ENCODE measurements at regions not wholly inside any gene's neighbourhood (a gene's known extent, or its start where the extent isn't known, plus 50 kb on each side); places are given as distances from the start of the nearest gene placed in this dataset.

GRCh38 chr15:75107908-75108838 is 84.8 kb downstream of the PPCDC start:
- peak overlapping the region; percentile 41; the same call in 1 of the 2 replicates for H3K4me2 ChIP-seq (ENCODE audit: low read depth, low read length)
- no peak overlapping the region; the same call in 1 of the 2 replicates for H3K9ac ChIP-seq (ENCODE audit: low read length)
- no peaks in the 10 kb centered on the region for H3K27me3 ChIP-seq (replicated peaks; ENCODE audit: insufficient read depth, low read length)
- peak overlapping the region; percentile 56; the same call in 1 of the 2 replicates for H3K27ac ChIP-seq (ENCODE audit: low read length)
- no peaks in the 10 kb centered on the region for H3K9me2 ChIP-seq (replicated peaks; ENCODE audit: insufficient read depth, low read length)
- H3F3A ChIP-seq (ENCODE audit: insufficient read depth, low read length): peaks cover 9% of the 10 kb centered on the region; the same call in 1 of the 2 replicates
- H4K20me1 ChIP-seq (ENCODE audit: insufficient read depth, low read length): no peaks in the 10 kb centered on the region
- H3K9me3 ChIP-seq (replicated peaks; ENCODE audit: insufficient read depth, low read length): no peaks in the 10 kb centered on the region
- H3K79me2 ChIP-seq (ENCODE audit: low read length): no peaks in the 10 kb centered on the region
- H3K36me3 ChIP-seq (replicated peaks; ENCODE audit: insufficient read depth, low read length): no peaks in the 10 kb centered on the region
- no peak overlapping the region for H3K4me3 ChIP-seq (ENCODE audit: low read length)
- TF ChIP-seq CTCF (IDR thresholded peaks at IDR 0.05; ENCODE audit: low read length): no peak
- TF ChIP-seq EZH2 (optimal IDR thresholded peaks at IDR 0.05; ENCODE audit: low read depth, low read length): no peak
- no peak for TF ChIP-seq EZH2phosphoT487 (IDR thresholded peaks at IDR 0.05; ENCODE audit: low read length)
- peak overlapping the region; percentile 12; the same call in 1 of the 2 replicates for H2AFZ ChIP-seq (ENCODE audit: low read length)
- DNase-seq: peak; percentile 69
- peaks cover 49% of the 10 kb centered on the region for H3K4me1 ChIP-seq (ENCODE audit: low read length)

DNA sequence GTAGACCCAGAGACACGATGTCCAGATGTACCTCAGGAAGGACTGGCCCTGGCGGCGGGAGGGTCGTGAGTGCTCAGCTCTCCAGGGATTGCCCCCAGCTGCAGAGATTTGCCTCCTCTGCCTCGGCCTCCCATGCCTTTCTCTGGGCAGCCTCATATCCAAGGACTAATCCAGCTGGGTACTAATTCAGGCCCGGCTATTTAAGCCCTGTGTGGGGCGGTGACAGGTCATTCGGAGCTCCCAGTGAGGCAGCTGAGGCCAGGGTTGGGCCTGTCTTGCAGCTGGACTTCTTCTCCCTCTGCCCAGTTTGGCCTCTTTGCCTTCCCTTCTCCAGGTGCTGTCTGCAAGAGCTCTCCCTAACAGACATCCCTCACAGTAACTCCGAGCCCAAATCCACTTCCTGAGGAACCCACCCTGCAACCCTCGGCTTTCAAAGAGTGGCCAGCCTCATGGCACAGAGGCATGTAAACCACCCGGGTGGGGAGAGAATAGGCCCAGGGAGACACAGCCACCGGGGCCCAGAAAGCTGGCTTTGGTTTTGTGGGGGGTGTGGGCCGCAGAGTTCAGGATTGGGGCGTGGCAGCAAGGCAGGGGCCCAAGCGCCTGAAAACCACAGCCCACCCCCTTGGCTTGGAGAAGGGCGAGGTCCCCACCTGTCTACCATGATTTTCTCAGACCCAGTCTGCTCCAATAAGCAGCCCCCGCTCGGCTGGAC is 85.8 kb downstream of the PPCDC start:
- Histone ChIP-seq H3K4me1 (ENCODE audit: low read length) (peaks cover 54% of the 10 kb centered on the region), H3K27ac (ENCODE audit: low read length) (peak overlapping the region; percentile 56; the same call in 1 of the 2 replicates), H3K9me2 (replicated peaks; ENCODE audit: insufficient read depth, low read length) (no peaks in the 10 kb centered on the region), H3F3A (ENCODE audit: insufficient read depth, low read length) (peaks cover 9% of the 10 kb centered on the region; the same call in 1 of the 2 replicates), H3K36me3 (replicated peaks; ENCODE audit: insufficient read depth, low read length) (no peaks in the 10 kb centered on the region), H3K4me3 (ENCODE audit: low read length) (no peak overlapping the region), H3K9ac (ENCODE audit: low read length) (no peak overlapping the region; the same call in 1 of the 2 replicates), H3K9me3 (replicated peaks; ENCODE audit: insufficient read depth, low read length) (no peaks in the 10 kb centered on the region), H3K27me3 (replicated peaks; ENCODE audit: insufficient read depth, low read length) (no peaks in the 10 kb centered on the region), H2AFZ (ENCODE audit: low read length) (0 out of 2 replicates have a peak overlapping the region, but pooled peaks have one; percentile 12), H3K79me2 (ENCODE audit: low read length) (no peaks in the 10 kb centered on the region), H4K20me1 (ENCODE audit: insufficient read depth, low read length) (no peaks in the 10 kb centered on the region), H3K4me2 (ENCODE audit: low read depth, low read length) (peak overlapping the region; percentile 41; the same call in 1 of the 2 replicates)
- TF ChIP-seq EZH2phosphoT487 (IDR thresholded peaks at IDR 0.05; ENCODE audit: low read length): no peak
- no peak for TF ChIP-seq CTCF (IDR thresholded peaks at IDR 0.05; ENCODE audit: low read length)
- TF ChIP-seq EZH2 (optimal IDR thresholded peaks at IDR 0.05; ENCODE audit: low read depth, low read length): no peak
- no peak for DNase-seq

DNA sequence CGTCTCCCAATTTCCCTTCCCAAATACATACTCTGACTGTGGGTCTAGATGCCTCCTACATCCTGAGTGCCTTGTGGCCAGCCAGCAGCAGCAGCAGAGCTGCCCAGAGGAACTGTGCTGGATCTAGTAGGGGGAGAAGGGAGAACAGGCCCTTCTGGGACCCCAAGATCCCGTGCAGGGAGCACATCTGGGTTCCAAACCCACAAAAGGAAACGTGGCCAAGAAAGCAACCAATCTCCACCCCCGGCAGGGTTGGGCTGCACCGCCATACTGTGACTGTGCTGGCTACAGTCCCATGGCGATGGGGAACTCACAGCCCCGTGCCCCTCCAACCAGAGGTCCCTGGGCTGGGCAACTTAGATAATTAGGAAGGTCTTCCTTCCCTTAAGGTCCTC is 86.3 kb downstream of the PPCDC start:
- Histone ChIP-seq H2AFZ (ENCODE audit: low read length) (no peak overlapping the region), H3K36me3 (replicated peaks; ENCODE audit: insufficient read depth, low read length) (no peaks in the 10 kb centered on the region), H3F3A (ENCODE audit: insufficient read depth, low read length) (peaks cover 9% of the 10 kb centered on the region; the same call in 1 of the 2 replicates), H3K27me3 (replicated peaks; ENCODE audit: insufficient read depth, low read length) (no peaks in the 10 kb centered on the region), H3K79me2 (ENCODE audit: low read length) (no peaks in the 10 kb centered on the region), H3K4me2 (ENCODE audit: low read depth, low read length) (no peak overlapping the region), H3K4me3 (ENCODE audit: low read length) (no peak overlapping the region), H3K9me3 (replicated peaks; ENCODE audit: insufficient read depth, low read length) (no peaks in the 10 kb centered on the region), H3K9ac (ENCODE audit: low read length) (no peak overlapping the region), H3K9me2 (replicated peaks; ENCODE audit: insufficient read depth, low read length) (no peaks in the 10 kb centered on the region), H3K4me1 (ENCODE audit: low read length) (peaks cover 57% of the 10 kb centered on the region), H3K27ac (ENCODE audit: low read length) (no peak overlapping the region), H4K20me1 (ENCODE audit: insufficient read depth, low read length) (no peaks in the 10 kb centered on the region)
- no peak for DNase-seq
- no peak for TF ChIP-seq EZH2phosphoT487 (IDR thresholded peaks at IDR 0.05; ENCODE audit: low read length)
- TF ChIP-seq EZH2 (optimal IDR thresholded peaks at IDR 0.05; ENCODE audit: low read depth, low read length): no peak
